ENCODE measurements at regions not wholly inside any gene's neighbourhood (a gene's known extent, or its start where the extent isn't known, plus 50 kb on each side); places are given as distances from the start of the nearest gene placed in this dataset.

GRCh38 chr5:82789095-82789494 is 288.1 kb downstream of the TMEM167A start:
- no peaks in the 10 kb centered on the region for H3K4me1 Mint-ChIP-seq (ENCODE audit: low read depth)
- TF ChIP-seq CTCF (IDR thresholded peaks at IDR 0.05), result no peak
- no peak overlapping the region for H3K27ac Mint-ChIP-seq (ENCODE audit: unreplicated experiment)
- H3K36me3 Mint-ChIP-seq (ENCODE audit: low read depth), result no peaks in the 10 kb centered on the region
- no peak overlapping the region for H3K4me3 Mint-ChIP-seq (ENCODE audit: unreplicated experiment)
- H3K9me3 Mint-ChIP-seq (ENCODE audit: low read depth), result peaks cover 6% of the 10 kb centered on the region
- no peaks in the 10 kb centered on the region for H3K27me3 Mint-ChIP-seq (ENCODE audit: low read depth)
- DNase-seq (ENCODE audit: low spot score), result no peak

- no peak overlapping the region for H3K27ac Mint-ChIP-seq (ENCODE audit: unreplicated experiment)
- H3K27me3 Mint-ChIP-seq (ENCODE audit: low read depth), result no peaks in the 10 kb centered on the region
- H3K36me3 Mint-ChIP-seq (ENCODE audit: low read depth), result no peaks in the 10 kb centered on the region
- no peak for TF ChIP-seq CTCF (IDR thresholded peaks at IDR 0.05)
- no peak for DNase-seq (ENCODE audit: low spot score)
- peaks cover 6% of the 10 kb centered on the region for H3K9me3 Mint-ChIP-seq (ENCODE audit: low read depth)
- H3K4me1 Mint-ChIP-seq (ENCODE audit: low read depth), result no peaks in the 10 kb centered on the region
- H3K4me3 Mint-ChIP-seq (ENCODE audit: unreplicated experiment), result no peak overlapping the region
Observed at GRCh38 chr5:82786748-82787147, 290.4 kb downstream of the TMEM167A start.

GRCh38 chr5:82785882-82786509 is 291.2 kb downstream of the TMEM167A start:
- Mint-ChIP-seq H3K27me3 (ENCODE audit: low read depth) (no peaks in the 10 kb centered on the region), H3K4me1 (ENCODE audit: low read depth) (no peaks in the 10 kb centered on the region), H3K9me3 (ENCODE audit: low read depth) (peaks cover under 1% of the 10 kb centered on the region), H3K27ac (ENCODE audit: unreplicated experiment) (no peak overlapping the region), H3K36me3 (ENCODE audit: low read depth) (no peaks in the 10 kb centered on the region), H3K4me3 (ENCODE audit: unreplicated experiment) (no peak overlapping the region)
- TF ChIP-seq CTCF (IDR thresholded peaks at IDR 0.05), result no peak
- DNase-seq (ENCODE audit: low spot score), result no peak

- Mint-ChIP-seq H3K27ac (ENCODE audit: unreplicated experiment) (no peak overlapping the region), H3K27me3 (ENCODE audit: low read depth) (no peaks in the 10 kb centered on the region), H3K9me3 (ENCODE audit: low read depth) (no peaks in the 10 kb centered on the region), H3K36me3 (ENCODE audit: low read depth) (no peaks in the 10 kb centered on the region), H3K4me1 (ENCODE audit: low read depth) (no peaks in the 10 kb centered on the region), H3K4me3 (ENCODE audit: unreplicated experiment) (no peak overlapping the region)
- no peak for TF ChIP-seq CTCF (IDR thresholded peaks at IDR 0.05)
- DNase-seq (ENCODE audit: low spot score), result no peak
Observed at GRCh38 chr5:82785456-82785855, 291.7 kb downstream of the TMEM167A start.

- no peak overlapping the region for H3K27ac Mint-ChIP-seq (ENCODE audit: unreplicated experiment)
- H3K27me3 Mint-ChIP-seq (ENCODE audit: low read depth), result no peaks in the 10 kb centered on the region
- H3K36me3 Mint-ChIP-seq (ENCODE audit: low read depth), result no peaks in the 10 kb centered on the region
- H3K9me3 Mint-ChIP-seq (ENCODE audit: low read depth), result no peaks in the 10 kb centered on the region
- no peak for TF ChIP-seq CTCF (IDR thresholded peaks at IDR 0.05)
- DNase-seq (ENCODE audit: low spot score), result no peak
- no peaks in the 10 kb centered on the region for H3K4me1 Mint-ChIP-seq (ENCODE audit: low read depth)
- H3K4me3 Mint-ChIP-seq (ENCODE audit: unreplicated experiment), result no peak overlapping the region
Observed at GRCh38 chr5:82784521-82784920, 292.7 kb downstream of the TMEM167A start.

Measured in chondrocyte (in vitro differentiated cells).